Brain microvascular endothelial cell (primary cell): ENCODE measurements at regions not wholly inside any gene's neighbourhood (a gene's known extent, or its start where the extent isn't known, plus 50 kb on each side); places are given as distances from the start of the nearest gene placed in this dataset.

Experiments used
- DNase-seq: peaks from one replicate; pipeline ENCODE4 v3.0.0-alpha.2; 2020
- H3K27ac ChIP-seq: fragments of 250-450 bp; sonication (Bioruptor Pico); 2 replicates; pipeline ENCODE4 v1.5.1; 2020; ENCODE audit warnings: mild to moderate bottlenecking, moderate library complexity
- H3K27me3 ChIP-seq: fragments of 250-450 bp; sonication (Bioruptor Pico); replicated peaks from 2 replicates; pipeline ENCODE4 v1.5.1; 2020; ENCODE audit warnings: mild to moderate bottlenecking
- H3K36me3 ChIP-seq: fragments of 250-450 bp; sonication (Bioruptor Pico); replicated peaks from 2 replicates; pipeline ENCODE4 v1.5.1; 2020; ENCODE audit warnings: mild to moderate bottlenecking
- H3K4me3 ChIP-seq: 2 replicates; pipeline ENCODE4 v1.5.1; 2011; ENCODE audit warnings: low read depth, mild to moderate bottlenecking, control low read depth, low read length, moderate library complexity
- CTCF ChIP-seq: IDR thresholded peaks from 2 replicates; pipeline ENCODE4 v1.5.1; 2011; ENCODE audit warnings: low read depth, mild to moderate bottlenecking, moderate library complexity, low read length, control low read depth, inconsistent platforms; ENCODE audit errors: missing control alignments
- in situ Hi-C: cut with HindIII; loops from 2 replicates; pipeline ENCODE4 v1.10.0; 2017; ENCODE audit warnings: low sequenced_read_pairs, low pct_ligation_motif_present

GRCh38 chr12:45665941-45666340, 63.6 kb upstream of the ARID2 start:
- no peak overlapping the region for H3K27ac ChIP-seq
- no peak for TF ChIP-seq CTCF
- H3K36me3 ChIP-seq, result no peaks in the 10 kb centered on the region
- no peak overlapping the region for H3K4me3 ChIP-seq
- no peaks in the 10 kb centered on the region for H3K27me3 ChIP-seq
- in situ Hi-C loops, result no loop called here
- no peak for DNase-seq

GRCh38 chr12:45666396-45666795, 63.1 kb upstream of the ARID2 start:
- Histone ChIP-seq H3K4me3 (no peak overlapping the region), H3K27ac (no peak overlapping the region), H3K27me3 (no peaks in the 10 kb centered on the region), H3K36me3 (no peaks in the 10 kb centered on the region)
- DNase-seq, result no peak
- no peak for TF ChIP-seq CTCF
- in situ Hi-C loops, result no loop called here

- Histone ChIP-seq H3K27ac (no peak overlapping the region), H3K27me3 (no peaks in the 10 kb centered on the region), H3K4me3 (no peak overlapping the region), H3K36me3 (no peaks in the 10 kb centered on the region)
- no peak for TF ChIP-seq CTCF
- in situ Hi-C loops, result no loop called here
- no peak for DNase-seq
These were observed 62.7 kb upstream of the ARID2 start for GRCh38 chr12:45666816-45667215.

DNA sequence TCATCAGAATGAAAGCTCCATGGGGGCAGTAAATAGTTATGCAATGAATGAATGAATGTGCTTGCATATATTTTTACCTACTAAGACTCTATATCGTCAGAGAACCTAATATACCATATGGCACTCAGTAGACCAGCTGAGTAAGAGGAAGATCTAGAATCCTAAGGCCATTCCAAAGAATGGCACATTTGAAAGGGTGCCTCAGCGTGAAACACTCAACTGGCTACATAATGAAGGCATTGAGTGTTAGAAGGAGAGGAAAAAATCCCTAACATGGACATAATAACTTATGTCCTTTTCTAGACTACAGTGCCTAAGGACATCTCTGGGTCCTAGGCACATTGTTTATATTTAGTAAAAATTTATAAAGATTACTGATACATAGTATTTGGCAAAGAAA, 61.7 kb upstream of the ARID2 start:
- no peak overlapping the region for H3K4me3 ChIP-seq

DNA sequence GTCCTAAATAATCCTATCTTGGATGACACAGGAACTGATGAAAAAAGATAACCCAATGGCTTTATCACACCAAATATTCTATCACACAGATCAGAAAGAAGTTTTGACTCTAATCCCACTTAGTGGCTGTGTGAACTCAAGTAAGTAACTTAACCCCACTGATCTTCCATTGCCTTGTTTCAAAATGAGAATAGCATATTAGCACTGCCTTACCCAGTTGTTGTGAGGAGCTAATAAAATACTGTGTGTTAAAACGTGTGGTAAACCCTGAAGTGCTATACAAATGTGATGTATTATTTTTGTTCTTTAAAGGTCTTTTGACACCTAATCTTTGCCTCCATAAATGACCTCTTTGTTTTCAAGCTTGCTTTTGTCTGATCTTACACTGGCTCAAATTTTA, 60.9 kb upstream of the ARID2 start:
- Histone ChIP-seq H3K36me3 (no peaks in the 10 kb centered on the region), H3K27me3 (no peaks in the 10 kb centered on the region), H3K27ac (no peak overlapping the region), H3K4me3 (no peak overlapping the region)
- DNase-seq, result no peak
- in situ Hi-C loops, result no loop called here
- TF ChIP-seq CTCF, result no peak

More for the DNA sequence above, 61.7 kb upstream of the ARID2 start:
- no peak for TF ChIP-seq CTCF
- H3K27me3 ChIP-seq, result no peaks in the 10 kb centered on the region
- H3K27ac ChIP-seq, result no peak overlapping the region
- no peaks in the 10 kb centered on the region for H3K36me3 ChIP-seq
- DNase-seq, result no peak
- in situ Hi-C loops, result no loop called here

GRCh38 chr12:45669093-45669492, 60.4 kb upstream of the ARID2 start:
- H3K27ac ChIP-seq, result no peak overlapping the region
- no peaks in the 10 kb centered on the region for H3K27me3 ChIP-seq
- no peak for DNase-seq
- no peaks in the 10 kb centered on the region for H3K36me3 ChIP-seq
- H3K4me3 ChIP-seq, result no peak overlapping the region
- in situ Hi-C loops, result no loop called here
- TF ChIP-seq CTCF, result no peak
